ENCODE measurements at regions not wholly inside any gene's neighbourhood (a gene's known extent, or its start where the extent isn't known, plus 50 kb on each side); places are given as distances from the start of the nearest gene placed in this dataset.

DNA sequence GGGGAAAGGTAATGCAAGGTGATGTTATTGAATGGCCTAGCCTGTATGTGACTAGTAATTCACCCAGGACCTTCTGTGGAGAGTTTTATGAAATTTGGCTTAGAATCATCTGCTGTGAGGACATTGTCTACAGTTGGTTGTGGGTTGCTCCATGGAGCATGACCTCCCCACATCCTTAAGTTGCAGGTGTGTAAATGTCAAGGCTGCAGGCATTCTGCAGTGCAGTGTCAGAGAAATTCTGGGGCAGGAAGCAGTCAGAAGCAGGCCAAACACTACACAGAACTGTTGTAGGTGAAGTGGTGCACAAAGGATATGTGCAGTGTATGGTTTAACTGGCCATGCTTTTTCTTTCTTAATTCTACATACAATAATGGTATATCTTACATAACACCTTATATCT, 588.3 kb downstream of the EBF1 start:
- TF ChIP-seq CTCF (IDR thresholded peaks at IDR 0.05) (no peak), POLR2A (IDR thresholded peaks at IDR 0.05) (no peak)
